H9 (cell line): ENCODE measurements at regions not wholly inside any gene's neighbourhood (a gene's known extent, or its start where the extent isn't known, plus 50 kb on each side); places are given as distances from the start of the nearest gene placed in this dataset.

ENCODE experiments used
- DNase-seq: peaks from one replicate; pipeline ENCODE4 v3.0.0-alpha.2; 2017
- H2AFZ ChIP-seq: one replicate; pipeline ENCODE4 v1.6.1; 2013; ENCODE audit warnings: mild to moderate bottlenecking, low read length, control low read depth, moderate library complexity
- H2AK5ac ChIP-seq: 2 replicates; pipeline ENCODE4 v1.6.1; 2013; ENCODE audit warnings: low read length, control low read depth, mixed read lengths; ENCODE audit not compliant: insufficient read length
- H2BK120ac ChIP-seq: one replicate; pipeline ENCODE4 v1.6.1; 2013; ENCODE audit warnings: low read depth, mild to moderate bottlenecking, low read length, control low read depth, inconsistent platforms; ENCODE audit not compliant: poor library complexity, severe bottlenecking
- H2BK12ac ChIP-seq: 2 replicates; pipeline ENCODE4 v1.6.1; 2013; ENCODE audit warnings: low read length, control low read depth, mixed read lengths, low read depth; ENCODE audit not compliant: insufficient read length
- H2BK15ac ChIP-seq: 2 replicates; pipeline ENCODE4 v1.6.1; 2013; ENCODE audit warnings: low read depth, low read length, control low read depth
- H2BK20ac ChIP-seq: one replicate; pipeline ENCODE4 v1.6.1; 2013; ENCODE audit warnings: low read depth, mild to moderate bottlenecking, low read length, control low read depth, inconsistent platforms; ENCODE audit not compliant: poor library complexity, severe bottlenecking
- H2BK5ac ChIP-seq: 2 replicates; pipeline ENCODE4 v1.6.1; 2013; ENCODE audit warnings: low read length, control low read depth, mixed read lengths; ENCODE audit not compliant: insufficient read length
- H3K14ac ChIP-seq: 2 replicates; pipeline ENCODE4 v1.6.1; 2013; ENCODE audit warnings: low read length, control low read depth; ENCODE audit not compliant: insufficient read depth
- H3K18ac ChIP-seq: 2 replicates; pipeline ENCODE4 v1.6.1; 2013; ENCODE audit warnings: low read depth, mild to moderate bottlenecking, mixed read lengths, low read length, control low read depth; ENCODE audit not compliant: insufficient read length
- H3K23ac ChIP-seq: 2 replicates; pipeline ENCODE4 v1.6.1; 2013; ENCODE audit warnings: low read length, control low read depth, mixed read lengths, low read depth; ENCODE audit not compliant: insufficient read length
- H3K23me2 ChIP-seq: 2 replicates; pipeline ENCODE4 v1.6.1; 2013; ENCODE audit warnings: low read depth, mild to moderate bottlenecking, mixed read lengths, low read length, control low read depth; ENCODE audit not compliant: insufficient read length, poor library complexity, severe bottlenecking
- H3K27ac ChIP-seq: 2 replicates; pipeline ENCODE4 v1.5.1; 2013; ENCODE audit warnings: low read length, control low read depth, mixed read lengths, low read depth; ENCODE audit not compliant: insufficient read length
- H3K27me3 ChIP-seq: 2 replicates; pipeline ENCODE4 v1.6.1; 2013; ENCODE audit warnings: low read length, control low read depth, inconsistent platforms; ENCODE audit not compliant: insufficient read depth
- H3K4ac ChIP-seq: 2 replicates; pipeline ENCODE4 v1.6.1; 2013; ENCODE audit warnings: low read depth, mild to moderate bottlenecking, control low read depth, inconsistent platforms, low read length, moderate library complexity
- H3K4me1 ChIP-seq: 2 replicates; pipeline ENCODE4 v1.6.1; 2013; ENCODE audit warnings: low read length, control low read depth, inconsistent platforms; ENCODE audit not compliant: insufficient read depth
- H3K4me2 ChIP-seq: 2 replicates; pipeline ENCODE4 v1.6.1; 2013; ENCODE audit warnings: low read length, control low read depth, mixed read lengths; ENCODE audit not compliant: insufficient read length, insufficient read depth
- H3K56ac ChIP-seq: 2 replicates; pipeline ENCODE4 v1.6.1; 2013; ENCODE audit warnings: low read depth, mild to moderate bottlenecking, mixed read lengths, low read length, control low read depth; ENCODE audit not compliant: insufficient read length
- H3K79me1 ChIP-seq: 2 replicates; pipeline ENCODE4 v1.6.1; 2013; ENCODE audit warnings: low read depth, mild to moderate bottlenecking, moderate library complexity, low read length, control low read depth, inconsistent platforms; ENCODE audit not compliant: insufficient read depth, poor library complexity, severe bottlenecking
- H3K79me2 ChIP-seq: 2 replicates; pipeline ENCODE4 v1.6.1; 2013; ENCODE audit warnings: low read length, control low read depth, inconsistent platforms; ENCODE audit not compliant: insufficient read depth
- H3K9ac ChIP-seq: 2 replicates; pipeline ENCODE4 v1.6.1; 2013; ENCODE audit warnings: low read length, control low read depth, mixed read lengths; ENCODE audit not compliant: insufficient read length; ENCODE audit errors: extremely low read depth
- H3K9me3 ChIP-seq: one replicate; pipeline ENCODE4 v1.6.1; 2013; ENCODE audit warnings: low read depth, low read length, inconsistent platforms; ENCODE audit not compliant: control insufficient read depth
- H3T11ph ChIP-seq: one replicate; pipeline ENCODE4 v1.6.1; 2013; ENCODE audit warnings: mild to moderate bottlenecking, low read length, control low read depth, inconsistent platforms
- H4K20me1 ChIP-seq: one replicate; pipeline ENCODE4 v1.6.1; 2013; ENCODE audit not compliant: control insufficient read depth, insufficient read length, insufficient read depth
- H4K5ac ChIP-seq: 2 replicates; pipeline ENCODE4 v1.6.1; 2013; ENCODE audit warnings: low read depth, mild to moderate bottlenecking, mixed read lengths, low read length, control low read depth; ENCODE audit not compliant: insufficient read length
- H4K8ac ChIP-seq: replicated peaks from 2 replicates; pipeline ENCODE4 v1.6.1; 2013; ENCODE audit warnings: low read length, control low read depth, mixed read lengths, low read depth; ENCODE audit not compliant: insufficient read length
- H4K91ac ChIP-seq: 2 replicates; pipeline ENCODE4 v1.6.1; 2013; ENCODE audit warnings: low read depth, mild to moderate bottlenecking, moderate library complexity, mixed read lengths, low read length, control low read depth; ENCODE audit not compliant: insufficient read length
- H3K27ac Mint-ChIP-seq, 3 experiments: 2 replicates in 2 of 3; 3 replicates in 1 of 3; pipeline ENCODE4 v1.8.0; 2020 to 2021; ENCODE audit warnings: mixed read lengths in 3 of 3, mild to moderate bottlenecking in 1 of 3, moderate library complexity in 1 of 3
- H3K27me3 Mint-ChIP-seq: 2 replicates; pipeline ENCODE4 v1.8.0; 2021; ENCODE audit warnings: low read depth, mild to moderate bottlenecking, moderate library complexity, mixed read lengths
- H3K36me3 Mint-ChIP-seq, 3 experiments: 2 replicates in 2 of 3; 3 replicates in 1 of 3; pipeline ENCODE4 v1.8.0; 2020 to 2021; ENCODE audit warnings: low read depth in 3 of 3, mixed read lengths in 3 of 3; ENCODE audit not compliant: insufficient read depth in 1 of 3
- H3K4me1 Mint-ChIP-seq, 2 experiments: 2 replicates each; pipeline ENCODE4 v1.8.0; 2020; ENCODE audit warnings: mixed read lengths in 2 of 2
- H3K4me3 Mint-ChIP-seq, 2 experiments: 2 replicates in 1 of 2; 3 replicates in 1 of 2; pipeline ENCODE4 v1.8.0; 2020 to 2021; ENCODE audit warnings: mild to moderate bottlenecking in 2 of 2, mixed read lengths in 2 of 2, moderate library complexity in 1 of 2
- H3K9me3 Mint-ChIP-seq, 2 experiments: 2 replicates in 1 of 2; 3 replicates in 1 of 2; pipeline ENCODE4 v1.8.0; 2020; ENCODE audit warnings: mild to moderate bottlenecking in 2 of 2, mixed read lengths in 2 of 2, moderate library complexity in 1 of 2
- WGBS: extraction: QIAGEN DNeasy Blood & Tissue Kit; methylation state at CpG from one replicate; pipeline ENCODE4 v1.1.7; 2013; ENCODE audit warnings: missing lambda C conversion rate, low lambda C conversion rate, mixed read lengths; ENCODE audit not compliant: insufficient read length; ENCODE audit errors: extremely low coverage; 5-methylcytosine and 5-hydroxymethylcytosine counted together
- TF ChIP-seq, protein P1 (sequence below): fragments of 200-600 bp; sonication (generic); conservative IDR thresholded peaks from 3 replicates; pipeline ENCODE4 v1.8.0; 2021; ENCODE audit warnings: antibody characterized with exemption, mild to moderate bottlenecking

DNA sequence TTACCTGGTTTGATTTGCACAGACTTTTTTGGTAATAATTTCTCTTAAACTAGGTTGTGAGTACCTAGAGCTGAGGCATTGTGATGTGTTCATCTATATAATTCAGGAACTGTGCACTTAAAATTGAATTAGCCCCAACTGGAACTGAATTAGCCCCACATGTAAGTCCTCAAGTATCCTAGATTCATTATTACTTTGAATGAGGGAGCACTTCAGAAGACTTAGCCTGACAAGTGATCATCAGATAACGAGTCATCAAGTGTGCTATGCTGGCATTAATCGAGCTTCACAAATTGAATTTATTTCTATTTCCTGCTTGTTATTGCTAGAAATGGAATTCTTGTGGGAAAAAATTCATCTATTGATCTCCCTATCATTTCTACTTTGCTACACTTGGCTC is 323.4 kb upstream of the SEMA3D start:
- Histone ChIP-seq H4K20me1 (no peaks in the 10 kb centered on the region), H2BK15ac (no peak overlapping the region), H3K79me1 (no peaks in the 10 kb centered on the region), H3K18ac (no peak overlapping the region), H3K27ac (no peak overlapping the region), H3K4me2 (no peak overlapping the region), H3K4ac (no peak overlapping the region), H2BK12ac (no peak overlapping the region), H4K91ac (no peak overlapping the region), H3K23ac (no peak overlapping the region), H3K27me3 (no peaks in the 10 kb centered on the region), H3K56ac (no peak overlapping the region), H3K79me2 (no peaks in the 10 kb centered on the region), H3K23me2 (no peaks in the 10 kb centered on the region), H3K4me1 (no peaks in the 10 kb centered on the region), H3K9ac (no peak overlapping the region), H2AK5ac (no peak overlapping the region), H3K9me3 (no peaks in the 10 kb centered on the region), H2BK20ac (no peak overlapping the region), H2AFZ (no peak overlapping the region), H4K5ac (no peak overlapping the region), H2BK5ac (no peak overlapping the region), H3K14ac (no peak overlapping the region), H2BK120ac (no peak overlapping the region), H4K8ac (no peak overlapping the region), H3T11ph (no peak overlapping the region)
- H3K27me3 Mint-ChIP-seq = no peaks in the 10 kb centered on the region
- H3K27ac Mint-ChIP-seq = no peak overlapping the region
- WGBS = no CpG with 5 or more reads among the region's 2 CpGs
- peaks cover 0 to 2% of the 10 kb centered on the region in 2 experiments; a peak in 2 of 4 replicates for H3K4me1 Mint-ChIP-seq
- no peaks in the 10 kb centered on the region for H3K9me3 Mint-ChIP-seq
- H3K4me3 Mint-ChIP-seq = no peak overlapping the region
- H3K36me3 Mint-ChIP-seq = no peaks in the 10 kb centered on the region
- no peak for DNase-seq
- TF ChIP-seq, protein P1, sequence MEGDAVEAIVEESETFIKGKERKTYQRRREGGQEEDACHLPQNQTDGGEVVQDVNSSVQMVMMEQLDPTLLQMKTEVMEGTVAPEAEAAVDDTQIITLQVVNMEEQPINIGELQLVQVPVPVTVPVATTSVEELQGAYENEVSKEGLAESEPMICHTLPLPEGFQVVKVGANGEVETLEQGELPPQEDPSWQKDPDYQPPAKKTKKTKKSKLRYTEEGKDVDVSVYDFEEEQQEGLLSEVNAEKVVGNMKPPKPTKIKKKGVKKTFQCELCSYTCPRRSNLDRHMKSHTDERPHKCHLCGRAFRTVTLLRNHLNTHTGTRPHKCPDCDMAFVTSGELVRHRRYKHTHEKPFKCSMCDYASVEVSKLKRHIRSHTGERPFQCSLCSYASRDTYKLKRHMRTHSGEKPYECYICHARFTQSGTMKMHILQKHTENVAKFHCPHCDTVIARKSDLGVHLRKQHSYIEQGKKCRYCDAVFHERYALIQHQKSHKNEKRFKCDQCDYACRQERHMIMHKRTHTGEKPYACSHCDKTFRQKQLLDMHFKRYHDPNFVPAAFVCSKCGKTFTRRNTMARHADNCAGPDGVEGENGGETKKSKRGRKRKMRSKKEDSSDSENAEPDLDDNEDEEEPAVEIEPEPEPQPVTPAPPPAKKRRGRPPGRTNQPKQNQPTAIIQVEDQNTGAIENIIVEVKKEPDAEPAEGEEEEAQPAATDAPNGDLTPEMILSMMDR = no peak
